ENCODE measurements at regions not wholly inside any gene's neighbourhood (a gene's known extent, or its start where the extent isn't known, plus 50 kb on each side); places are given as distances from the start of the nearest gene placed in this dataset.

GRCh38 chr3:70868561-70868960 lies 556.1 kb upstream of the MDFIC2 start:
- Histone ChIP-seq H3K4me1 (ENCODE audit: control insufficient read depth, extremely low read depth, insufficient read depth, low read length) (no peaks in the 10 kb centered on the region), H4K20me1 (replicated peaks; ENCODE audit: control insufficient read depth, extremely low read depth, insufficient read depth, low read length) (no peaks in the 10 kb centered on the region), H3K27me3 (ENCODE audit: control insufficient read depth in 2 of 2, insufficient read depth in 2 of 2, low read length in 2 of 2) (peaks cover 0 to 3% of the 10 kb centered on the region in 2 experiments), H3K27ac (ENCODE audit: insufficient read depth, low read depth, low read length) (no peak overlapping the region), H3K79me2 (ENCODE audit: control insufficient read depth, insufficient read depth, low read length) (no peaks in the 10 kb centered on the region), H3K4me3 (replicated peaks in 1 of 3; ENCODE audit: insufficient read depth in 1 of 3, low read depth in 1 of 3, low read length in 3 of 3) (no peak overlapping the region), H3K9me3 (replicated peaks; ENCODE audit: control insufficient read depth, insufficient read depth, low read length) (no peaks in the 10 kb centered on the region), H3K9me1 (replicated peaks; ENCODE audit: control insufficient read depth, extremely low read depth, insufficient read depth, low read length) (no peaks in the 10 kb centered on the region), H3K9ac (replicated peaks; ENCODE audit: extremely low read depth, insufficient read depth, low read length) (no peak overlapping the region), H3K36me3 (ENCODE audit: control insufficient read depth in 2 of 2, extremely low read depth in 1 of 2, insufficient read depth in 2 of 2, low read length in 2 of 2) (no peaks in the 10 kb centered on the region), H3K4me2 (ENCODE audit: insufficient read depth, low read length) (no peak overlapping the region), H2AFZ (ENCODE audit: low read depth, low read length) (no peak overlapping the region)
- dilution Hi-C loops (cut with MboI; ENCODE audit: extremely low pct_ligation_motif_present, low sequenced_read_pairs), result no loop called here
- TF ChIP-seq EZH2 (IDR thresholded peaks at IDR 0.05; ENCODE audit: borderline replicate concordance, low read depth, low read length, severe bottlenecking) (no peak), MAX (IDR thresholded peaks at IDR 0.05; ENCODE audit: insufficient read depth, insufficient read length) (no peak), POLR2A (IDR thresholded peaks at IDR 0.05; ENCODE audit: low read depth, low read length) (no peak), MYC (IDR thresholded peaks at IDR 0.05; ENCODE audit: low read depth, low read length) (no peak), FOS (IDR thresholded peaks at IDR 0.05; ENCODE audit: borderline replicate concordance, insufficient read depth, low read length) (no peak), CTCF (IDR thresholded peaks at IDR 0.05; ENCODE audit: extremely low read depth in 1 of 2, insufficient read depth in 1 of 2, low read depth in 1 of 2, low read length in 2 of 2) (no peak), POLR2AphosphoS5 (IDR thresholded peaks at IDR 0.05; ENCODE audit: insufficient read depth, low read depth, low read length) (no peak), GATA2 (IDR thresholded peaks at IDR 0.05; ENCODE audit: insufficient read depth, insufficient read length, low read depth, low read length) (no peak), JUN (IDR thresholded peaks at IDR 0.05; ENCODE audit: borderline replicate concordance, insufficient read depth, insufficient read length, low read depth) (no peak)
- POLR2A ChIA-PET, result no interaction called here
- no TSS peak for BruUV-seq (replicated peaks)
- FAIRE-seq, result no peak
- DNase-seq (ENCODE audit: low read depth, low spot score), result no peak
- CTCF ChIA-PET, result no interaction called here
- intact Hi-C loops (cut with micrococcal nuclease), result no loop called here

Data from endothelial cell of umbilical vein (primary cell).